Right lobe of liver (tissue), 6 donors: ENCODE measurements at regions not wholly inside any gene's neighbourhood (a gene's known extent, or its start where the extent isn't known, plus 50 kb on each side); places are given as distances from the start of the nearest gene placed in this dataset.

ENCODE experiments used
- ATAC-seq, 4 donors: fragments of 200-7000 bp; cut with Tn5 transposase; one replicate each; pipeline ENCODE4 v1.9.1; 2020; ENCODE audit warnings: mild to moderate bottlenecking in 4 of 4, moderate library complexity in 4 of 4
- DNase-seq, 3 donors: peaks; one replicate each; pipeline ENCODE4 v3.0.0-alpha.2; 2020
- H3K27ac ChIP-seq, 3 donors: fragments of 200-600 bp; one replicate each; pipeline ENCODE4 v1.8.0; 2022
- H3K27me3 ChIP-seq, 2 donors: fragments of 200-600 bp; one replicate each; pipeline ENCODE4 v1.8.0; 2022
- H3K36me3 ChIP-seq, 4 donors: fragments of 200-600 bp; sonication (generic) in 1 of 4; one replicate each; pipeline versions ENCODE4 v1.5.1 to v1.8.0; 2017 to 2022; ENCODE audit warnings: control low read depth in 1 of 4
- H3K4me1 ChIP-seq, 4 donors: fragments of 200-600 bp; sonication (generic) in 1 of 4; one replicate each; pipeline versions ENCODE4 v1.5.1 to v1.8.0; 2017 to 2022; ENCODE audit warnings: control low read depth in 1 of 4
- H3K4me3 ChIP-seq, 3 donors: fragments of 200-600 bp; one replicate each; pipeline ENCODE4 v1.8.0; 2022
- H3K9me3 ChIP-seq, 4 donors: fragments of 200-600 bp; sonication (generic) in 1 of 4; one replicate each; pipeline versions ENCODE4 v1.5.1 to v1.8.0; 2017 to 2022; ENCODE audit warnings: control low read depth in 1 of 4
- POLR2A ChIP-seq: fragments of 450-650 bp; IDR thresholded peaks from one replicate; pipeline ENCODE4 v1.6.1; 2017; ENCODE audit warnings: antibody characterized with exemption, mild to moderate bottlenecking
- WGBS: methylation state at CpG from one replicate; pipeline ENCODE4 v1.1.6; 2018; ENCODE audit warnings: low coverage, low lambda C conversion rate; ENCODE audit not compliant: insufficient coverage; ENCODE audit errors: missing lambda C conversion rate; 5-methylcytosine and 5-hydroxymethylcytosine counted together
- intact Hi-C, 2 donors: fragments of 100-400 bp; cut with DNase I; formaldehyde crosslinking; loops; one replicate each; pipeline versions ENCODE4 v1.11.2 to v1.14.1; 2022
- TF ChIP-seq, protein P1 (sequence below), 4 donors: fragments of 200-600 bp in 3 of 4; fragments of 450-650 bp in 1 of 4; IDR thresholded peaks; one replicate each; pipeline versions ENCODE4 v1.5.1 to v1.8.0; 2016 to 2022; ENCODE audit warnings: antibody characterized with exemption in 4 of 4, mild to moderate bottlenecking in 2 of 4
- donor health status: DM: no; HTN: yes; CAD: no.
- donor health status: DM: no; HTN: no; CAD: no.
- donor health status: DM: no; HTN: no; CAD: no.
- donor health status: DM: no; HTN: yes; CAD: no.
- donor health status: DM: no; HTN: yes; CAD: no.

DNA sequence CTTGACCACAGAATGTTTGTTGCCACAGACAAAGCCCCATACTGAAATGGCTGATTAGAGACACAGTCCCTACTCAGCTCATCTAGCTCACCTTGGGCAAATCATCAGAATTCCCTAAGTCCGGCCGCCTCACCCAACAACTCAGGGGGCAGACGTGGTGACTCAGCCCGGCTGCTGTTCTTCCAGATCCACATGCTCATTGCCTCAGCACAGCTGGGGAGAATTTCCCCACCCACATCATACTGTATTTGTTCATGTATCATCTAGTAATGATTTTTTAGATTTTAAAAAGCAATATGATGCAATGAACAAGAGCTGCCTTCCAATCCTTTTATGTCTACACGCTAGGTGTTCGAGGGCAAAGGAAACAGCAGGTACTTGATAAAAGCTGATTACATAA, 333.8 kb upstream of the TENM3 start:
- WGBS, result 47% methylated on average over 4 of the region's 6 CpGs
- intact Hi-C loops, result no loop called here
- Histone ChIP-seq H3K27ac (no peak overlapping the region), H3K27me3 (no peaks in the 10 kb centered on the region), H3K4me3 (no peak overlapping the region), H3K9me3 (no peaks in the 10 kb centered on the region), H3K4me1 (no peaks in the 10 kb centered on the region), H3K36me3 (no peaks in the 10 kb centered on the region)
- no peak for TF ChIP-seq POLR2A
- TF ChIP-seq, protein P1, sequence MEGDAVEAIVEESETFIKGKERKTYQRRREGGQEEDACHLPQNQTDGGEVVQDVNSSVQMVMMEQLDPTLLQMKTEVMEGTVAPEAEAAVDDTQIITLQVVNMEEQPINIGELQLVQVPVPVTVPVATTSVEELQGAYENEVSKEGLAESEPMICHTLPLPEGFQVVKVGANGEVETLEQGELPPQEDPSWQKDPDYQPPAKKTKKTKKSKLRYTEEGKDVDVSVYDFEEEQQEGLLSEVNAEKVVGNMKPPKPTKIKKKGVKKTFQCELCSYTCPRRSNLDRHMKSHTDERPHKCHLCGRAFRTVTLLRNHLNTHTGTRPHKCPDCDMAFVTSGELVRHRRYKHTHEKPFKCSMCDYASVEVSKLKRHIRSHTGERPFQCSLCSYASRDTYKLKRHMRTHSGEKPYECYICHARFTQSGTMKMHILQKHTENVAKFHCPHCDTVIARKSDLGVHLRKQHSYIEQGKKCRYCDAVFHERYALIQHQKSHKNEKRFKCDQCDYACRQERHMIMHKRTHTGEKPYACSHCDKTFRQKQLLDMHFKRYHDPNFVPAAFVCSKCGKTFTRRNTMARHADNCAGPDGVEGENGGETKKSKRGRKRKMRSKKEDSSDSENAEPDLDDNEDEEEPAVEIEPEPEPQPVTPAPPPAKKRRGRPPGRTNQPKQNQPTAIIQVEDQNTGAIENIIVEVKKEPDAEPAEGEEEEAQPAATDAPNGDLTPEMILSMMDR (IDR thresholded peaks at IDR 0.05), result no peak
- ATAC-seq, result no peak
- DNase-seq, result no peak

DNA sequence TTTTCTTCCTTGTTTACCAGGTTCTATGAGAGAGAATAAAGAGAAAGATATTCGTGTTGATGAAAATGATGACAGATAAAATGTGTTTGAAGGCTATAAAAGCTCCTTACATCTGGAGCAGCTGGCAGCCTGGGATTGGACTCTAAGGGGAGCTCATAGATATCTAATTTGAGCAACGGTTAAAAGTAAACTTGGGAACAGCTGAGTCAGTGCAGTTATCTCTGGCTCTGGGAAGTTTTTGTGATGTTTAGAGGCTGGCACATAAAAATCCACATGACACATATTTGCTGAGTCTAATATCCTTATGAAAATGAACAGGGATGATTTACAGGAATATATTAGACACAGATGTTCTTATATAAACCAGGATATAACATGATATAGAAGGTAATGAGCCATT, 331.8 kb upstream of the TENM3 start:
- Histone ChIP-seq H3K9me3 (no peaks in the 10 kb centered on the region), H3K4me1 (no peaks in the 10 kb centered on the region), H3K27ac (no peak overlapping the region), H3K27me3 (no peaks in the 10 kb centered on the region), H3K36me3 (no peaks in the 10 kb centered on the region), H3K4me3 (no peak overlapping the region)
- ATAC-seq (no peak), DNase-seq (no peak)
- no peak for TF ChIP-seq POLR2A
- TF ChIP-seq, protein P1 (IDR thresholded peaks at IDR 0.05), result no peak
- WGBS, result 17% methylated on average over 2 of the region's 2 CpGs
- intact Hi-C loops, result no loop called here

DNA sequence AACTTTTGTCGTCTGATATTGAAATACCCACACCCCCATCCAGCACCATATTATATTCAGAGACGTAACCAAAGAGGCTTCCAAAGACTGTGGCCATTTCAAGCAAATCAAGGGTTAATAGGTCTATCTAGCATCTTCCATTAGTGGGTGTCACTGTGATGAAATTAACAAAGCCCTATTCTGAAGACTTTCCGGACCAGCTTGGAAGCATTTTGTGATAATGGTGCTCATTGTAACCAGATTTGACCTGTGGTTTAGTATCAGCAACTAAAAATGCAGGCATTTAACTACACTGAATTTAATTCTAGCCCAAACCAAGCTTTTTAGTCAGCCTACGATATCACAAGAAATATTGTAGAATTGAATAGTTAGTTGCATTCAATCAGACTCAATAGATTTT, 309.7 kb upstream of the TENM3 start:
- WGBS, result 65% methylated on average over 4 of the region's 4 CpGs
- H3K27me3 ChIP-seq, result no peaks in the 10 kb centered on the region
- no peak overlapping the region for H3K4me3 ChIP-seq
- intact Hi-C loops, result no loop called here
- TF ChIP-seq, protein P1 (IDR thresholded peaks at IDR 0.05), result no peak
- no peak for TF ChIP-seq POLR2A
- H3K36me3 ChIP-seq, result no peaks in the 10 kb centered on the region
- no peak for ATAC-seq
- DNase-seq, result no peak
- H3K27ac ChIP-seq, result no peak overlapping the region
- H3K4me1 ChIP-seq, result no peaks in the 10 kb centered on the region
- H3K9me3 ChIP-seq, result no peaks in the 10 kb centered on the region

DNA sequence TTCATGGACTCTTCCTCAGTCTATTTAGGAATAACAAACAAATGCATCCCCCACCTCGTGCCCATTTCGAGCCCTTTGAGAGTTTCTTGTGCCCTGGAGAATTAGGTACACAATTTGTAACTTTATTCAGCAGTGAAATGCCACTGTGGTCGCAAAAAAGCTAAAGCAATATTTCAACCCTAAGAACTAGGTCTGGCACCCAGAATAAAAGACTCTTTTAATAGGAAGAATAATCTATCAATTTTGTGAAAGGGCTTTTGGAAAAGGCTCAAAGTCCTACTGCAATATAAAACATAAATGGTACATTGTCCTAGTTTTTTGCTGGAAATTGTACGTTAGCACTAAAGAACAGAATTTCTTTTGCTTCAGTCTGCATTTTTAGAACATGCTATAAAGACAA, 304.6 kb upstream of the TENM3 start:
- Histone ChIP-seq H3K4me1 (no peaks in the 10 kb centered on the region), H3K4me3 (no peak overlapping the region), H3K36me3 (no peaks in the 10 kb centered on the region), H3K27me3 (no peaks in the 10 kb centered on the region), H3K9me3 (no peaks in the 10 kb centered on the region), H3K27ac (no peak overlapping the region)
- ATAC-seq (no peak), DNase-seq (no peak)
- TF ChIP-seq, protein P1 (IDR thresholded peaks at IDR 0.05), result no peak
- TF ChIP-seq POLR2A, result no peak
- intact Hi-C loops, result no loop called here
- WGBS, result 50% methylated on average over 4 of the region's 4 CpGs
